Suprapubic skin (tissue), 3 donors: ENCODE measurements at regions not wholly inside any gene's neighbourhood (a gene's known extent, or its start where the extent isn't known, plus 50 kb on each side); places are given as distances from the start of the nearest gene placed in this dataset.

ENCODE experiments used
- EP300 ChIP-seq: sonication (generic); formaldehyde crosslinking; IDR thresholded peaks from one replicate; pipeline ENCODE4 v1.6.1; 2017; ENCODE audit warnings: antibody characterized with exemption
- POLR2A ChIP-seq, 2 donors: fragments of 450-650 bp; IDR thresholded peaks; one replicate each; pipeline ENCODE4 v1.6.1; 2017; ENCODE audit warnings: antibody characterized with exemption in 2 of 2, mild to moderate bottlenecking in 2 of 2, moderate library complexity in 2 of 2
- TF ChIP-seq, protein P1 (sequence below), 2 donors: fragments of 200-600 bp in 1 of 2; fragments of 450-650 bp in 1 of 2; sonication (generic) in 1 of 2; IDR thresholded peaks; one replicate each; pipeline ENCODE4 v1.5.1; 2016 to 2019; ENCODE audit warnings: antibody characterized with exemption in 2 of 2, mild to moderate bottlenecking in 1 of 2, moderate library complexity in 1 of 2

DNA sequence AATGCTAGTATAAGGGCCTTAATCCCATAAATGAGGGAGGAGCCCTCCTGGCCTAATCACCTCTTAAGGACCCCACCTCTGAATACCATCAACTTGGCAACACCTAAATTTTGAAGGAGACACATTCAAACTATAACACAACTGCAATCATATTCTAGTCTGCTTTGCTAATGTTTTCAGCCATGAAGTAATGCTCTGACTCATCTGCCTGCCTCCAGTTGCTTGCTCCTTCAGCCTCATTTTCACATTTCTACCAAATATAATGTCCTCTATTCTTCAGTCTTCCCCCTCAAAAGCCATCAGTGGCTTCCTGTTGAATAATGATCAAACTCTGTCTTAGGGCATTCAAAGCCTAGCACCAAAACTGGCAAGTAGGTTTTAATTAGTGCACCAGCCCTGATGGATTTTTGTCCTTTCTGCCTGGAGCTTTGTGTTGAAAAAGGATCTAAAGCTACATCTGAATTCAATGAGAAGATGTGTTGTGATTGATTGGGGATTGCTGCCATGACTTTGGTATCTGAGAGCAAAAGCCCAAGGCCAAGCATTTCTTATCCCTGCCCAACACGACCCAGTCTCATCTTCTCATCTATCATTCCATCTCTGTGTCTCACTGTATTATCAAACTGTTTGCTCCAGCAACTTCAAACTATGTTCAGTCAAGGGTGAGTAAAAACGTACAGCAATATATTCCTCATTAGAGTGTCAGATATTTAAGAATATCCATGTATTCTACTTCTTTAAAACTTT, 140.8 kb upstream of the ELAC2 start:
- TF ChIP-seq POLR2A (IDR thresholded peaks at IDR 0.05) = no peak
- TF ChIP-seq, protein P1, sequence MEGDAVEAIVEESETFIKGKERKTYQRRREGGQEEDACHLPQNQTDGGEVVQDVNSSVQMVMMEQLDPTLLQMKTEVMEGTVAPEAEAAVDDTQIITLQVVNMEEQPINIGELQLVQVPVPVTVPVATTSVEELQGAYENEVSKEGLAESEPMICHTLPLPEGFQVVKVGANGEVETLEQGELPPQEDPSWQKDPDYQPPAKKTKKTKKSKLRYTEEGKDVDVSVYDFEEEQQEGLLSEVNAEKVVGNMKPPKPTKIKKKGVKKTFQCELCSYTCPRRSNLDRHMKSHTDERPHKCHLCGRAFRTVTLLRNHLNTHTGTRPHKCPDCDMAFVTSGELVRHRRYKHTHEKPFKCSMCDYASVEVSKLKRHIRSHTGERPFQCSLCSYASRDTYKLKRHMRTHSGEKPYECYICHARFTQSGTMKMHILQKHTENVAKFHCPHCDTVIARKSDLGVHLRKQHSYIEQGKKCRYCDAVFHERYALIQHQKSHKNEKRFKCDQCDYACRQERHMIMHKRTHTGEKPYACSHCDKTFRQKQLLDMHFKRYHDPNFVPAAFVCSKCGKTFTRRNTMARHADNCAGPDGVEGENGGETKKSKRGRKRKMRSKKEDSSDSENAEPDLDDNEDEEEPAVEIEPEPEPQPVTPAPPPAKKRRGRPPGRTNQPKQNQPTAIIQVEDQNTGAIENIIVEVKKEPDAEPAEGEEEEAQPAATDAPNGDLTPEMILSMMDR (IDR thresholded peaks at IDR 0.05) = no peak
- no peak for TF ChIP-seq EP300
